Hematopoietic multipotent progenitor cell (in vitro differentiated cells): ENCODE measurements at regions not wholly inside any gene's neighbourhood (a gene's known extent, or its start where the extent isn't known, plus 50 kb on each side); places are given as distances from the start of the nearest gene placed in this dataset.
"Not testable (repeated sequence)": the region's sequence is repeated elsewhere in the genome, so short reads cannot be mapped to it uniquely, and the experiment has no call there.

ENCODE experiments used
- DNase-seq, 3 donors: peaks; one replicate each; pipeline ENCODE4 v3.0.0-alpha.2; 2011 to 2015; ENCODE audit warnings: low read depth in 2 of 3, low spot score in 2 of 3

GRCh38 chr1:222416001-222416791, 131.7 kb downstream of the HHIPL2 start:
- DNase-seq: no peak

GRCh38 chr1:222415441-222415840, 132.5 kb downstream of the HHIPL2 start:
- DNase-seq: no peak

GRCh38 chr1:222413991-222414549, 133.8 kb downstream of the HHIPL2 start:
- DNase-seq: no peak

- DNase-seq: no peak
These were observed 134.5 kb downstream of the HHIPL2 start for GRCh38 chr1:222413436-222413835.

GRCh38 chr1:222404710-222405109, 143.2 kb downstream of the HHIPL2 start:
- DNase-seq: no peak

- DNase-seq: no peak
These were observed 148.7 kb downstream of the HHIPL2 start for GRCh38 chr1:222399197-222399596.

- no peak for DNase-seq
These were observed 153.7 kb downstream of the HHIPL2 start for GRCh38 chr1:222394224-222394623.

GRCh38 chr1:222392556-222392955, 155.3 kb downstream of the HHIPL2 start:
- no peak for DNase-seq

GRCh38 chr1:222390181-222390580, 157.7 kb downstream of the HHIPL2 start:
- no peak for DNase-seq

GRCh38 chr1:222387007-222387814, 160.7 kb downstream of the HHIPL2 start:
- no peak for DNase-seq

GRCh38 chr1:222385955-222386354, 161.9 kb downstream of the HHIPL2 start:
- DNase-seq: no peak

GRCh38 chr1:222385262-222385661, 162.6 kb downstream of the HHIPL2 start:
- no peak for DNase-seq

- no peak for DNase-seq
These were observed 163.4 kb downstream of the HHIPL2 start for GRCh38 chr1:222384531-222384930.

- DNase-seq: no peak
These were observed 165.7 kb downstream of the HHIPL2 start for GRCh38 chr1:222382171-222382570.

GRCh38 chr1:222377428-222378088, 170.3 kb downstream of the HHIPL2 start:
- no peak for DNase-seq

- not testable (repeated sequence) for DNase-seq
These were observed 171.1 kb downstream of the HHIPL2 start for GRCh38 chr1:222376791-222377190.

GRCh38 chr1:222375701-222376100, 172.2 kb downstream of the HHIPL2 start:
- DNase-seq: no peak

GRCh38 chr1:222373831-222374602, 173.9 kb downstream of the HHIPL2 start:
- no peak for DNase-seq

- no peak for DNase-seq
These were observed 174.7 kb downstream of the HHIPL2 start for GRCh38 chr1:222373216-222373615.

- DNase-seq: no peak
These were observed 175.7 kb downstream of the HHIPL2 start for GRCh38 chr1:222372221-222372620.
